ENCODE measurements at regions not wholly inside any gene's neighbourhood (a gene's known extent, or its start where the extent isn't known, plus 50 kb on each side); places are given as distances from the start of the nearest gene placed in this dataset.
"Not testable (repeated sequence)": the region's sequence is repeated elsewhere in the genome, so short reads cannot be mapped to it uniquely, and the experiment has no call there.

GRCh38 chr2:33906129-33906528 is 307.0 kb upstream of the FAM98A start:
- TF ChIP-seq REST (tag by site-specific recombination; IDR thresholded peaks at IDR 0.05); HOXC10 (CRISPR knock-in tag; IDR thresholded peaks at IDR 0.05); ZNF114 (tag by site-specific recombination; IDR thresholded peaks at IDR 0.05); ZEB2 (tag by site-specific recombination; IDR thresholded peaks at IDR 0.05); ZNF837 (tag by site-specific recombination; IDR thresholded peaks at IDR 0.05): not testable (repeated sequence)
- TF ChIP-seq, protein P1, sequence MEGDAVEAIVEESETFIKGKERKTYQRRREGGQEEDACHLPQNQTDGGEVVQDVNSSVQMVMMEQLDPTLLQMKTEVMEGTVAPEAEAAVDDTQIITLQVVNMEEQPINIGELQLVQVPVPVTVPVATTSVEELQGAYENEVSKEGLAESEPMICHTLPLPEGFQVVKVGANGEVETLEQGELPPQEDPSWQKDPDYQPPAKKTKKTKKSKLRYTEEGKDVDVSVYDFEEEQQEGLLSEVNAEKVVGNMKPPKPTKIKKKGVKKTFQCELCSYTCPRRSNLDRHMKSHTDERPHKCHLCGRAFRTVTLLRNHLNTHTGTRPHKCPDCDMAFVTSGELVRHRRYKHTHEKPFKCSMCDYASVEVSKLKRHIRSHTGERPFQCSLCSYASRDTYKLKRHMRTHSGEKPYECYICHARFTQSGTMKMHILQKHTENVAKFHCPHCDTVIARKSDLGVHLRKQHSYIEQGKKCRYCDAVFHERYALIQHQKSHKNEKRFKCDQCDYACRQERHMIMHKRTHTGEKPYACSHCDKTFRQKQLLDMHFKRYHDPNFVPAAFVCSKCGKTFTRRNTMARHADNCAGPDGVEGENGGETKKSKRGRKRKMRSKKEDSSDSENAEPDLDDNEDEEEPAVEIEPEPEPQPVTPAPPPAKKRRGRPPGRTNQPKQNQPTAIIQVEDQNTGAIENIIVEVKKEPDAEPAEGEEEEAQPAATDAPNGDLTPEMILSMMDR (tag by site-specific recombination; IDR thresholded peaks at IDR 0.05), result not testable (repeated sequence)

Measured in HEK293 (cell line).